Activated naive CD8-positive, alpha-beta T cell (primary cell): ENCODE measurements at regions not wholly inside any gene's neighbourhood (a gene's known extent, or its start where the extent isn't known, plus 50 kb on each side); places are given as distances from the start of the nearest gene placed in this dataset.

Source experiments
- H3K27ac Mint-ChIP-seq: one replicate; pipeline ENCODE4 v1.8.0; 2021; ENCODE audit warnings: mixed read lengths
- H3K27me3 Mint-ChIP-seq: one replicate; pipeline ENCODE4 v1.8.0; 2021; ENCODE audit warnings: mixed read lengths
- H3K36me3 Mint-ChIP-seq: one replicate; pipeline ENCODE4 v1.8.0; 2021; ENCODE audit warnings: mixed read lengths
- H3K4me1 Mint-ChIP-seq: one replicate; pipeline ENCODE4 v1.8.0; 2021; ENCODE audit warnings: low read depth, mixed read lengths
- H3K4me3 Mint-ChIP-seq: one replicate; pipeline ENCODE4 v1.8.0; 2021; ENCODE audit warnings: mild to moderate bottlenecking, mixed read lengths
- H3K9me3 Mint-ChIP-seq: one replicate; pipeline ENCODE4 v1.8.0; 2021; ENCODE audit warnings: low read depth, mixed read lengths

DNA sequence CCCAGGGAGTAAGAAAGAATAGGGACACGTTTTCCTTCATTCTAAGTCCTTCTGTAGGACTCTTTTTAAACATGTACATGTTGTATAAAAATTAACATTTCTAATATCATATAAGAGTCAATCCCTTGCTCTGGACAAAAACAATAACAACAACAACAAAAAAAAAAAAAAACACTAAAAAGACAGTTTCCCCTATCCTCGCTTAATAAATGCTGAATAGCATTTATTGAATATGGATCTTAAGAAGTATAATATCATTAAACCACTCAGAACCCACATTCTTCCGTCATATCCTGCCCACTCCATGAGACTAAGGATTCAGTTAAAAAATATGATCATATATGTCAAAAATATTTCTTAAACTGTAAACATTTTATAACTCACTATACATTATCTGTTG lies 145.1 kb downstream of the AQP9 start:
- Mint-ChIP-seq H3K4me1 (peaks cover 16% of the 10 kb centered on the region), H3K27ac (no peak overlapping the region), H3K36me3 (no peaks in the 10 kb centered on the region), H3K9me3 (no peaks in the 10 kb centered on the region), H3K4me3 (no peak overlapping the region), H3K27me3 (no peaks in the 10 kb centered on the region)

GRCh38 chr15:58284293-58284692 lies 146.1 kb downstream of the AQP9 start:
- Mint-ChIP-seq H3K36me3 (no peaks in the 10 kb centered on the region), H3K9me3 (no peaks in the 10 kb centered on the region), H3K4me1 (peaks cover 16% of the 10 kb centered on the region), H3K27ac (no peak overlapping the region), H3K27me3 (no peaks in the 10 kb centered on the region), H3K4me3 (no peak overlapping the region)

DNA sequence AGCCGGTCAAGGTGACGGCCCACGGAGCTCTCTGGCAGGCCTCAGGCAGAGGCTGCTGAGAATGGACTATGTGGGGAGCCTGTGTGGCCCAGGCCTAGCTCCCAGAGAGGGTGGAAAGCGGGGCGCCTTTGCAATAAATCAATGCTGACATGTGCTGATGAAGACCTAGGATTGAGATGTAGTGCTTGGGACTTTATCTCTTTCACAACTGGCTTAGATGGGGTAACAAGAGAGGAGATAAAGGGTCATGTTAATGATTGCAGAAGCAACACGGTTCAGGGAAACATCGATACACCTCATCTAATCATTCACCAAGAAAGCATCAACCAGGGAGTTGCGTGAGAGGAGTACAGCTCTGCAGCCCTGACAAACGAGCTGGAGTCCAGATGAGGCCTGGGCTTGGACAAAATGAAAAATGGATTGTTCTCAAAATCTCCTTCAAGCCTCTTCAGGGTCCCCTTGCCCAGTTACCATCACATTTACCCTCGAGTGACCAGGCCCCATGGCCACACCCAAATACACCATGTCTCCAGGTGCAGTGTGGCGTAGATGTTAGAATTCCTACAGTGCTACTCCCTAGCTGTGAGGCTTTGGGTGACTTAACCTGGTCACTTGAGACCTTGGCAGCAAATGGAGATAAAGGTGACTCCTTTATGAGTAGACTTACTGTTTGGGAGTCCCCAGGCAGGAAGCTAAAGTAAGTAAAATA lies 146.4 kb upstream of the LIPC start:
- no peaks in the 10 kb centered on the region for H3K9me3 Mint-ChIP-seq
- no peak overlapping the region for H3K4me3 Mint-ChIP-seq
- H3K4me1 Mint-ChIP-seq: peaks cover 16% of the 10 kb centered on the region
- no peaks in the 10 kb centered on the region for H3K27me3 Mint-ChIP-seq
- no peak overlapping the region for H3K27ac Mint-ChIP-seq
- H3K36me3 Mint-ChIP-seq: no peaks in the 10 kb centered on the region

GRCh38 chr15:58285921-58286278 lies 145.9 kb upstream of the LIPC start:
- H3K36me3 Mint-ChIP-seq: no peaks in the 10 kb centered on the region
- no peak overlapping the region for H3K4me3 Mint-ChIP-seq
- H3K27ac Mint-ChIP-seq: no peak overlapping the region
- H3K9me3 Mint-ChIP-seq: no peaks in the 10 kb centered on the region
- H3K4me1 Mint-ChIP-seq: peaks cover 20% of the 10 kb centered on the region
- no peaks in the 10 kb centered on the region for H3K27me3 Mint-ChIP-seq

DNA sequence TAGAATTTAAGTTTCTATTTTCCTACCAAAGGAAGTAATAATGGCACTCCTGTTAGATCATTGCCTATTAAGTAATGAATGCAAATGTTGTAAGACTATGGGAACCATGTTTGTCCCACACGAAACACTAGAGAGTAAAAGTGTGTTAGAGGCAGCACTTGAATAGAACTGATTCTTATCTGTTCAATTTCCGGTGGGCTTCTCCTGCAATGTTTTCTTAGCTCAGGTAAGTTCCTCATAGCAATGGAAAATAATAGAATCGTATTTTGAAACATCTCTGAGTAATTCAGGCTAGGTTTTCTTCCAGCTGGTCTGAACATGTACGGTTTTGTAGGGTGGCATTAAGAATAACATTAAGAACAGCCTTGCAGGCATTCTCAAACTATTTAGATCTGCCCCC lies 145.3 kb upstream of the LIPC start:
- H3K4me3 Mint-ChIP-seq: no peak overlapping the region
- H3K27me3 Mint-ChIP-seq: no peaks in the 10 kb centered on the region
- no peak overlapping the region for H3K27ac Mint-ChIP-seq

DNA sequence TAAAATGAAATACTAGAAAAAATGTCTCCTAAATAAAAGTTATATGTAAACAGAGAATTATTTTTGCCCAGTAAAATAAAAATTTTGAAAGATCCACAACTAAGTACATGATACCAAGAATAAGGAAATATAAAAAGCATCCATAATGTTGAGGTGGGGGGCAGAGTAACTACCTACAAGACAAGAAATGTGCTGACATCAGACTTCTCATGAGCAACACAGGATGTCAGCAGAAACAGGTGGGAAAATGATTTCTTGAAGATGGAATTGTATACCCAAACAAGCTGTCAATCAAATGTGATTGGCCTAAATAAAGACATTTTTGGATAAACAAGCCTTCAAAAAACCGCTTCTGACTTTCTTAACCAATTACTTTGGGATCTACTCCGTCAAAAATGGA lies 143.9 kb upstream of the LIPC start:
- Mint-ChIP-seq H3K4me1 (peaks cover 20% of the 10 kb centered on the region), H3K36me3 (no peaks in the 10 kb centered on the region), H3K27me3 (no peaks in the 10 kb centered on the region), H3K4me3 (no peak overlapping the region), H3K27ac (no peak overlapping the region), H3K9me3 (no peaks in the 10 kb centered on the region)

More for the DNA sequence above, 145.3 kb upstream of the LIPC start:
- Mint-ChIP-seq H3K9me3 (no peaks in the 10 kb centered on the region), H3K4me1 (peaks cover 20% of the 10 kb centered on the region), H3K36me3 (no peaks in the 10 kb centered on the region)

- H3K36me3 Mint-ChIP-seq: no peaks in the 10 kb centered on the region
- peaks cover 20% of the 10 kb centered on the region for H3K4me1 Mint-ChIP-seq
- no peaks in the 10 kb centered on the region for H3K27me3 Mint-ChIP-seq
- no peak overlapping the region for H3K27ac Mint-ChIP-seq
- no peak overlapping the region for H3K4me3 Mint-ChIP-seq
- no peaks in the 10 kb centered on the region for H3K9me3 Mint-ChIP-seq
These were observed 143.2 kb upstream of the LIPC start for GRCh38 chr15:58288592-58288991.

GRCh38 chr15:58291848-58292247 lies 139.9 kb upstream of the LIPC start:
- Mint-ChIP-seq H3K27ac (no peak overlapping the region), H3K36me3 (peaks cover 3% of the 10 kb centered on the region), H3K4me3 (no peak overlapping the region), H3K4me1 (peaks cover 6% of the 10 kb centered on the region), H3K9me3 (peaks cover 6% of the 10 kb centered on the region), H3K27me3 (no peaks in the 10 kb centered on the region)

DNA sequence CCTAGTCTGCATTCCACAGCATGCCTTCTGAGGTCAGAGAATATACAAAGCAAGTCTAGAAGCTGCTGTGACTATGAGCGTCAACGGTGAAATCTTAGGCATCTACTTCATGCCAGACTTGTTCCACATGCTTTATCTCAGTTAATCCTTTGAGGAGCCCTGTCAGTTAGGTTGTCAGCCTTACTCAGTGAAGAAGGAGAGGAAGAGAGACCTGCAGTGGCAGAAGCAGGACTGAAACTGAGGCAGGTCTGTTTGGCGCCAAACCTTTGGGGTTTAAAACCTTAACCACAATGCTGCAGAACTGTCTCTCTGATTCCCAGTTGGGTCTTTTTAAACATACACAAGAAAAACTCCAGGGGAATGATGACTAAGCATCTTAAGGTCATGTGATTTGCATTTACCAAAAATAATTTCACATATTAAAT lies 139.0 kb upstream of the LIPC start:
- H3K4me1 Mint-ChIP-seq: peaks cover 5% of the 10 kb centered on the region
- peaks cover 8% of the 10 kb centered on the region for H3K9me3 Mint-ChIP-seq
- H3K27ac Mint-ChIP-seq: no peak overlapping the region
- H3K4me3 Mint-ChIP-seq: no peak overlapping the region
- H3K27me3 Mint-ChIP-seq: no peaks in the 10 kb centered on the region
- peaks cover 3% of the 10 kb centered on the region for H3K36me3 Mint-ChIP-seq

DNA sequence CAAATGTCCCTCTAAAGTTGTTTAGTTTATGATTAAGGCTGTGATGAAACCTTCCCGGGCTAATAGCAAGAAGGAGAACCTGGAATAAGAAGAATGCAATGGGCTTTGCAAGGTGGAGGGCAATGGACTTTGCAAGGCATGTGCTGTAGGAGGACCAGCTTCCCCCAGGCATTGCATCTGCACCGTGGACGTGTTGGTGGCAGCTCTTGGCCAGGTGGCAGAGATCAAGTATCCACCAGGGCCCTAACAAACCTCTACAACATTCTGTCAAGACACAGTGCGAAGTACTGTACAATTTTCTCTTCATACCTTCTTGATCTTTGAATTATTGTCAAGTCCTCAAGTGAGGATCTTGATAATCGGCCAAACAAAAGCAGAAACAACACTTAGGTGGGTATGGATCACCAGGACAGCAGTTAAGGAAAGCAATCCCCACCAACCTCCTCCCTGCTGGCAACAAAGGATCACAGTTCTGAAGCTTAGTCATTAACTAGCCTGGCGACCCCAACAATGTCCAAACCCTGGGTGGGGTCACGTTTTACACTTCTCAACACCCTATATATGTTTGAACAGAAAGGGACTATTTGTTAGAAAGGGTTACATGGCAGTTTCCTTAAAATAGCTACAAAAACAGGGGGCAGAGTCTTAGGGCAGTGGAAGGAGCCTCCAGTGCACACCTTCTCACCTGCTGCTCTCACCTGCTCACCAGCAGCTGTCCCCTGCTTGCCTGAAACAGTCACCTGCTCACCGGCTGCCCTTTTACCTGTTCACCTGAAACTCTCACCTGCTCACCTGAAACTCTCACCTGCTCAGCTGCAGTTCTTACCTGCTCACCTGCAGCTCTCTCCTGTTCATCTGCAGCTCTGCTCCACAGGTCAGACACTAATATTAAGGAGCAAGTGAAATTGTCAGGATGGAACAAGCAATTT lies 137.9 kb upstream of the LIPC start:
- Mint-ChIP-seq H3K36me3 (peaks cover 3% of the 10 kb centered on the region), H3K27ac (no peak overlapping the region), H3K27me3 (no peaks in the 10 kb centered on the region), H3K4me3 (no peak overlapping the region), H3K9me3 (peaks cover 8% of the 10 kb centered on the region), H3K4me1 (peaks cover 5% of the 10 kb centered on the region)

DNA sequence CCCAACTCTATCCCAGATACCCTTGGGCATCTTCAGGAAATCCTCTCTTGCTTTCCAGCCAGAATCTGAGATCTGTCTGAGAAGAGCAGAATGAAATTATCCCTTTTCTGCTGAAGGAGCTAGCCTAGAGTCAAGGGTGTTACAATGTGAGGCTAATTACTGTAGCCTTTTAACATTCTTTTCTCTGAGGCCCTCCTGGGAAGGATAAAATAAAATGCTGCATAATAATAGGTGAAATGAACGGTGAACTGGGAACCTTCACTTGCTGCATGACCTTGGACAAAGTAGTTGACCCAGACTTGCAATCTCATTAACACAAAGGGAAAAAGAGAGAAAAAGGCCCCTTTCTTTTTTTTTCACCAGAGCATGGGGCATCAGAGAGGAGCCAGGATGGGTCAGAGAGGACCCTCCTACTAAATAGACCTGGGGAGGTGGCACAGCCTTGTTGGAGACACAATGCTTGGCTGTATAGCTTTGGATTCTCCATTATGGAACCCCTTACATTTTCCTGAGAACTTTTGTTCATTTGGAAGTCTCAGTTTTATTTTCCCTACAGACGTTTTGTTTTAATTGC lies 137.0 kb upstream of the LIPC start:
- peaks cover 8% of the 10 kb centered on the region for H3K9me3 Mint-ChIP-seq
- no peaks in the 10 kb centered on the region for H3K27me3 Mint-ChIP-seq
- no peak overlapping the region for H3K4me3 Mint-ChIP-seq
- H3K4me1 Mint-ChIP-seq: peaks cover 5% of the 10 kb centered on the region
- no peak overlapping the region for H3K27ac Mint-ChIP-seq
- peaks cover 3% of the 10 kb centered on the region for H3K36me3 Mint-ChIP-seq

- Mint-ChIP-seq H3K4me3 (no peak overlapping the region), H3K27me3 (no peaks in the 10 kb centered on the region), H3K9me3 (peaks cover 8% of the 10 kb centered on the region), H3K36me3 (peaks cover 3% of the 10 kb centered on the region), H3K27ac (no peak overlapping the region), H3K4me1 (peaks cover 2% of the 10 kb centered on the region)
These were observed 136.1 kb upstream of the LIPC start for GRCh38 chr15:58295637-58296215.

GRCh38 chr15:58296276-58296675 lies 135.5 kb upstream of the LIPC start:
- H3K27ac Mint-ChIP-seq: no peak overlapping the region
- peaks cover 3% of the 10 kb centered on the region for H3K36me3 Mint-ChIP-seq
- H3K27me3 Mint-ChIP-seq: no peaks in the 10 kb centered on the region
- H3K4me3 Mint-ChIP-seq: no peak overlapping the region
- no peaks in the 10 kb centered on the region for H3K4me1 Mint-ChIP-seq
- peaks cover 8% of the 10 kb centered on the region for H3K9me3 Mint-ChIP-seq

GRCh38 chr15:58297639-58298038 lies 134.2 kb upstream of the LIPC start:
- Mint-ChIP-seq H3K4me1 (no peaks in the 10 kb centered on the region), H3K27me3 (no peaks in the 10 kb centered on the region), H3K36me3 (peaks cover 3% of the 10 kb centered on the region), H3K9me3 (peaks cover 8% of the 10 kb centered on the region), H3K27ac (no peak overlapping the region), H3K4me3 (no peak overlapping the region)
